Liver (tissue), 8 donors: ENCODE measurements at regions not wholly inside any gene's neighbourhood (a gene's known extent, or its start where the extent isn't known, plus 50 kb on each side); places are given as distances from the start of the nearest gene placed in this dataset.

Experiments
- DNase-seq: peaks from one replicate; pipeline ENCODE4 v3.0.0-alpha.2; 2017; ENCODE audit warnings: low spot score
- H3K27ac ChIP-seq, 2 donors: one replicate each; pipeline ENCODE4 v1.7.0; 2013; ENCODE audit warnings: inconsistent platforms in 2 of 2, low read length in 2 of 2, control low read depth in 1 of 2, low read depth in 1 of 2, mild to moderate bottlenecking in 1 of 2
- H3K27me3 ChIP-seq, 4 donors: one replicate each; pipeline versions ENCODE4 v1.6.1 to v1.7.0; 2013; ENCODE audit warnings: low read length in 3 of 4, inconsistent platforms in 1 of 4, mild to moderate bottlenecking in 1 of 4, moderate library complexity in 1 of 4; ENCODE audit not compliant: control insufficient read depth in 4 of 4, insufficient read depth in 4 of 4
- H3K36me3 ChIP-seq, 4 donors: one replicate each; pipeline versions ENCODE4 v1.6.1 to v1.7.0; 2013; ENCODE audit warnings: low read length in 3 of 4, mild to moderate bottlenecking in 3 of 4, low read depth in 1 of 4, moderate library complexity in 1 of 4; ENCODE audit not compliant: control insufficient read depth in 4 of 4, insufficient read depth in 3 of 4
- H3K4me1 ChIP-seq, 4 donors: one replicate each; pipeline versions ENCODE4 v1.6.1 to v1.7.0; 2013; ENCODE audit warnings: low read length in 3 of 4, mild to moderate bottlenecking in 3 of 4, moderate library complexity in 1 of 4; ENCODE audit not compliant: control insufficient read depth in 4 of 4, insufficient read depth in 4 of 4
- H3K4me3 ChIP-seq, 3 donors: one replicate each; pipeline versions ENCODE4 v1.6.1 to v1.7.0; 2013; ENCODE audit warnings: low read length in 3 of 3, control low read depth in 1 of 3, low read depth in 1 of 3, mild to moderate bottlenecking in 1 of 3
- H3K9ac ChIP-seq, 2 donors: one replicate each; pipeline ENCODE4 v1.7.0; 2013; ENCODE audit warnings: low read length in 2 of 2, mild to moderate bottlenecking in 2 of 2, moderate library complexity in 2 of 2, control low read depth in 1 of 2, low read depth in 1 of 2
- H3K9me3 ChIP-seq, 4 donors: one replicate each; pipeline versions ENCODE4 v1.6.1 to v1.7.0; 2013; ENCODE audit warnings: low read length in 3 of 4; ENCODE audit not compliant: control insufficient read depth in 4 of 4
- ATF3 ChIP-seq: IDR thresholded peaks from 2 replicates; pipeline ENCODE4 v1.6.1; 2016; ENCODE audit warnings: antibody characterized with exemption
- CTCF ChIP-seq: fragments of 150-350 bp; IDR thresholded peaks from 2 replicates; pipeline ENCODE4 v1.5.1; 2017; ENCODE audit warnings: improper control_type of control experiment, low read depth, low read length; ENCODE audit not compliant: missing input control
- EGR1 ChIP-seq, 2 donors: IDR thresholded peaks; 2 replicates each; pipeline ENCODE4 v1.6.1; 2016 to 2018; ENCODE audit warnings: antibody characterized with exemption in 2 of 2, low read depth in 2 of 2
- FOXA1 ChIP-seq: IDR thresholded peaks from 2 replicates; pipeline ENCODE4 v1.6.1; 2016; ENCODE audit warnings: antibody characterized with exemption
- FOXA2 ChIP-seq: IDR thresholded peaks from 2 replicates; pipeline ENCODE4 v1.6.1; 2016; ENCODE audit warnings: antibody characterized with exemption
- GABPA ChIP-seq, 2 donors: IDR thresholded peaks in 1 of 2; conservative IDR thresholded peaks in 1 of 2; 2 replicates each; pipeline ENCODE4 v1.6.1; 2016; ENCODE audit warnings: antibody characterized with exemption in 2 of 2, mild to moderate bottlenecking in 1 of 2, moderate library complexity in 1 of 2
- HNF4A ChIP-seq, 2 donors: conservative IDR thresholded peaks; 2 replicates each; pipeline ENCODE4 v1.6.1; 2016; ENCODE audit warnings: antibody characterized with exemption in 2 of 2, mild to moderate bottlenecking in 2 of 2
- HNF4G ChIP-seq: IDR thresholded peaks from 2 replicates; pipeline ENCODE4 v1.6.1; 2016; ENCODE audit warnings: antibody characterized with exemption
- JUND ChIP-seq, 2 donors: IDR thresholded peaks; 2 replicates each; pipeline ENCODE4 v1.6.1; 2016; ENCODE audit warnings: antibody characterized with exemption in 2 of 2
- MAX ChIP-seq: IDR thresholded peaks from 2 replicates; pipeline ENCODE4 v1.6.1; 2016; ENCODE audit warnings: antibody characterized with exemption
- NR2F2 ChIP-seq: IDR thresholded peaks from 2 replicates; pipeline ENCODE4 v1.6.1; 2016; ENCODE audit warnings: antibody characterized with exemption
- RAD21 ChIP-seq, 2 donors: IDR thresholded peaks; 2 replicates each; pipeline ENCODE4 v1.6.1; 2016; ENCODE audit warnings: antibody characterized with exemption in 2 of 2, mild to moderate bottlenecking in 2 of 2
- REST ChIP-seq: IDR thresholded peaks from 2 replicates; pipeline ENCODE4 v1.6.1; 2016; ENCODE audit warnings: antibody characterized with exemption, mild to moderate bottlenecking
- RXRA ChIP-seq, 2 donors: IDR thresholded peaks; 2 replicates each; pipeline ENCODE4 v1.6.1; 2017 to 2018; ENCODE audit warnings: antibody characterized with exemption in 2 of 2, mild to moderate bottlenecking in 1 of 2
- SP1 ChIP-seq: IDR thresholded peaks from 2 replicates; pipeline ENCODE4 v1.6.1; 2018; ENCODE audit warnings: antibody characterized with exemption, mild to moderate bottlenecking
- TAF1 ChIP-seq: conservative IDR thresholded peaks from 2 replicates; pipeline ENCODE4 v1.6.1; 2016; ENCODE audit warnings: antibody characterized with exemption, mild to moderate bottlenecking
- YY1 ChIP-seq: IDR thresholded peaks from 2 replicates; pipeline ENCODE4 v1.6.1; 2016; ENCODE audit warnings: antibody characterized with exemption, mild to moderate bottlenecking
- ZBTB33 ChIP-seq: IDR thresholded peaks from 2 replicates; pipeline ENCODE4 v1.6.1; 2016; ENCODE audit warnings: antibody characterized with exemption
- WGBS: extraction: QIAGEN DNeasy Blood & Tissue Kit; methylation state at CpG from one replicate; pipeline ENCODE4 v1.1.7; 2013; 5-methylcytosine and 5-hydroxymethylcytosine counted together
- donor health status: healthy.
- donor health status: healthy.
- donor health status: healthy.
- donor health status: healthy.
- donor health status: healthy.

- Histone ChIP-seq H3K9ac (no peak overlapping the region), H3K9me3 (no peaks in the 10 kb centered on the region), H3K36me3 (no peaks in the 10 kb centered on the region), H3K4me1 (no peaks in the 10 kb centered on the region), H3K27me3 (no peaks in the 10 kb centered on the region), H3K27ac (no peak overlapping the region), H3K4me3 (no peak overlapping the region)
- no peak for DNase-seq
- no peak for TF ChIP-seq TAF1
- TF ChIP-seq HNF4G: no peak
- no peak for TF ChIP-seq MAX
- no peak for TF ChIP-seq HNF4A (conservative IDR thresholded peaks at IDR 0.05)
- no peak for TF ChIP-seq ATF3
- no peak for TF ChIP-seq RXRA (IDR thresholded peaks at IDR 0.05)
- no peak for TF ChIP-seq CTCF
- TF ChIP-seq FOXA2: no peak
- TF ChIP-seq FOXA1: no peak
- no peak for TF ChIP-seq NR2F2
- TF ChIP-seq EGR1 (IDR thresholded peaks at IDR 0.05; ENCODE audit: low read depth in 2 of 2): no peak
- TF ChIP-seq YY1: no peak
- TF ChIP-seq JUND (IDR thresholded peaks at IDR 0.05): no peak
- no peak for TF ChIP-seq REST
- no peak for TF ChIP-seq ZBTB33
- no peak for TF ChIP-seq RAD21 (IDR thresholded peaks at IDR 0.05)
- no peak for TF ChIP-seq GABPA (IDR thresholded peaks at IDR 0.05 in 1 of 2, conservative IDR thresholded peaks at IDR 0.05 in 1 of 2)
- WGBS: 62% methylated on average over 2 of the region's 2 CpGs
Observed at GRCh38 chr3:157859541-157859940, 246.7 kb downstream of the SHOX2 start.

- TF ChIP-seq HNF4G (no peak), YY1 (no peak), GABPA (IDR thresholded peaks at IDR 0.05 in 1 of 2, conservative IDR thresholded peaks at IDR 0.05 in 1 of 2) (no peak), RXRA (IDR thresholded peaks at IDR 0.05) (no peak), ATF3 (no peak), TAF1 (no peak), FOXA1 (no peak), NR2F2 (no peak), RAD21 (IDR thresholded peaks at IDR 0.05) (no peak), FOXA2 (no peak), ZBTB33 (no peak), SP1 (no peak), REST (no peak), HNF4A (conservative IDR thresholded peaks at IDR 0.05) (no peak)
- Histone ChIP-seq H3K4me3 (no peak overlapping the region), H3K27me3 (no peaks in the 10 kb centered on the region), H3K4me1 (no peaks in the 10 kb centered on the region), H3K9me3 (no peaks in the 10 kb centered on the region), H3K9ac (no peak overlapping the region), H3K27ac (no peak overlapping the region), H3K36me3 (no peaks in the 10 kb centered on the region)
- DNase-seq: no peak
- 78% methylated on average over 1 of the region's 1 CpG for WGBS
Observed at GRCh38 chr3:157858821-157859220, 247.4 kb downstream of the SHOX2 start.
